ENCODE measurements at regions not wholly inside any gene's neighbourhood (a gene's known extent, or its start where the extent isn't known, plus 50 kb on each side); places are given as distances from the start of the nearest gene placed in this dataset.

DNA sequence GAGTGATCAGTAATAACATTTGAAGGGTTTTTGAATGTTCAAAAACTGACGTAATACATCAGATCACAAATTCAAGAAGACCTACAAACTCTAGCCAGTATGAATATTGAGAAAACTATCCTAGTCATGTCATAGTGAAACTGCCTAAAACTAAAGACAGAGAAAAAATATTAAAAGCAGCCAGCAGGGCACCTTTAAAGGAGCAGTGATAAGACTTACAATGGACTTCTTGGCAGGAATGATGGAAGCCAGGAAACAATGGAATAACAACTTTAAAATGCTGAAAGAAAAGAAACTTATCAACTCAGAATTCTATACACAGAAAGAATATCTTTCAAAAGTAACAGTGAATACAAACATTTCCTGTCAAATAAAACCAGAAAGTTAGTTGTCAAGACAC, 78.3 kb upstream of the CTBP2 start:
- TF ChIP-seq RCOR1 (IDR thresholded peaks at IDR 0.05; ENCODE audit: low read length) (no peak), MXI1 (IDR thresholded peaks at IDR 0.05; ENCODE audit: low read depth, low read length) (no peak), CTCF (IDR thresholded peaks at IDR 0.05) (peak; percentile 22; the same call in 1 of the 2 replicates), POLR2AphosphoS5 (IDR thresholded peaks at IDR 0.05; ENCODE audit: low read depth, low read length) (no peak), YY1 (IDR thresholded peaks at IDR 0.05; ENCODE audit: low read depth) (no peak)
- TF ChIP-seq, protein P1, sequence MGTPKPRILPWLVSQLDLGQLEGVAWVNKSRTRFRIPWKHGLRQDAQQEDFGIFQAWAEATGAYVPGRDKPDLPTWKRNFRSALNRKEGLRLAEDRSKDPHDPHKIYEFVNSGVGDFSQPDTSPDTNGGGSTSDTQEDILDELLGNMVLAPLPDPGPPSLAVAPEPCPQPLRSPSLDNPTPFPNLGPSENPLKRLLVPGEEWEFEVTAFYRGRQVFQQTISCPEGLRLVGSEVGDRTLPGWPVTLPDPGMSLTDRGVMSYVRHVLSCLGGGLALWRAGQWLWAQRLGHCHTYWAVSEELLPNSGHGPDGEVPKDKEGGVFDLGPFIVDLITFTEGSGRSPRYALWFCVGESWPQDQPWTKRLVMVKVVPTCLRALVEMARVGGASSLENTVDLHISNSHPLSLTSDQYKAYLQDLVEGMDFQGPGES (IDR thresholded peaks at IDR 0.05; ENCODE audit: low read depth, low read length) = no peak
- TF ChIP-seq, protein P2, sequence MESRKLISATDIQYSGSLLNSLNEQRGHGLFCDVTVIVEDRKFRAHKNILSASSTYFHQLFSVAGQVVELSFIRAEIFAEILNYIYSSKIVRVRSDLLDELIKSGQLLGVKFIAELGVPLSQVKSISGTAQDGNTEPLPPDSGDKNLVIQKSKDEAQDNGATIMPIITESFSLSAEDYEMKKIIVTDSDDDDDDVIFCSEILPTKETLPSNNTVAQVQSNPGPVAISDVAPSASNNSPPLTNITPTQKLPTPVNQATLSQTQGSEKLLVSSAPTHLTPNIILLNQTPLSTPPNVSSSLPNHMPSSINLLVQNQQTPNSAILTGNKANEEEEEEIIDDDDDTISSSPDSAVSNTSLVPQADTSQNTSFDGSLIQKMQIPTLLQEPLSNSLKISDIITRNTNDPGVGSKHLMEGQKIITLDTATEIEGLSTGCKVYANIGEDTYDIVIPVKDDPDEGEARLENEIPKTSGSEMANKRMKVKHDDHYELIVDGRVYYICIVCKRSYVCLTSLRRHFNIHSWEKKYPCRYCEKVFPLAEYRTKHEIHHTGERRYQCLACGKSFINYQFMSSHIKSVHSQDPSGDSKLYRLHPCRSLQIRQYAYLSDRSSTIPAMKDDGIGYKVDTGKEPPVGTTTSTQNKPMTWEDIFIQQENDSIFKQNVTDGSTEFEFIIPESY (IDR thresholded peaks at IDR 0.05; ENCODE audit: borderline replicate concordance, low read depth) = no peak
- TF ChIP-seq, protein P3, sequence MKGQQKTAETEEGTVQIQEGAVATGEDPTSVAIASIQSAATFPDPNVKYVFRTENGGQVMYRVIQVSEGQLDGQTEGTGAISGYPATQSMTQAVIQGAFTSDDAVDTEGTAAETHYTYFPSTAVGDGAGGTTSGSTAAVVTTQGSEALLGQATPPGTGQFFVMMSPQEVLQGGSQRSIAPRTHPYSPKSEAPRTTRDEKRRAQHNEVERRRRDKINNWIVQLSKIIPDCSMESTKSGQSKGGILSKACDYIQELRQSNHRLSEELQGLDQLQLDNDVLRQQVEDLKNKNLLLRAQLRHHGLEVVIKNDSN (IDR thresholded peaks at IDR 0.05; ENCODE audit: borderline replicate concordance, low read depth) = no peak

Data from SK-N-SH (cell line).